CMK (cell line): ENCODE measurements at regions not wholly inside any gene's neighbourhood (a gene's known extent, or its start where the extent isn't known, plus 50 kb on each side); places are given as distances from the start of the nearest gene placed in this dataset.
"Not testable (repeated sequence)": the region's sequence is repeated elsewhere in the genome, so short reads cannot be mapped to it uniquely, and the experiment has no call there.

Experiments used
- DNase-seq: peaks from one replicate; pipeline ENCODE4 v3.0.0-alpha.2; 2010; ENCODE audit warnings: low read depth

GRCh38 chr3:151555523-151555922 lies 94.7 kb upstream of the IGSF10 start:
- no peak for DNase-seq

DNA sequence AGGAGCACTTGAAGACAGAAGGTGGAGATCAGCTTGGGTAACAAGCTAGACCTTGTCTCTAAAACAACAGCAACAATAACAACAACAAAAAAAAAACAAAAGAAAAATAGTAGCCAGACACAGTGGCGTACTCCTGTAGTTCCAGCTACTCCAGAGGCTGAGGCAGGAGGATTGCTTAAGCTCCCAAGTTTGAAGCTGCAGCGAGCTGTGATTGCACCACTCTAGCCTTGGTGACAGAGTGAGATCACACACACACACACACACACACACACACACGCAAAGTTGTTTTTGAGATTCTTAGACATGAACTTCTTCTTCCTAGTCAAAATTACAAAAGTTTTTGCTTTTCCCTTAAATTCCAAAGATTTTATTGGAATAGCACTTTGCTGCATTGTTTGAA lies 93.0 kb upstream of the IGSF10 start:
- no peak for DNase-seq

GRCh38 chr3:151552589-151552988 lies 91.7 kb upstream of the IGSF10 start:
- DNase-seq = no peak

- DNase-seq = no peak
These were observed 89.8 kb upstream of the IGSF10 start for GRCh38 chr3:151550642-151551041.

DNA sequence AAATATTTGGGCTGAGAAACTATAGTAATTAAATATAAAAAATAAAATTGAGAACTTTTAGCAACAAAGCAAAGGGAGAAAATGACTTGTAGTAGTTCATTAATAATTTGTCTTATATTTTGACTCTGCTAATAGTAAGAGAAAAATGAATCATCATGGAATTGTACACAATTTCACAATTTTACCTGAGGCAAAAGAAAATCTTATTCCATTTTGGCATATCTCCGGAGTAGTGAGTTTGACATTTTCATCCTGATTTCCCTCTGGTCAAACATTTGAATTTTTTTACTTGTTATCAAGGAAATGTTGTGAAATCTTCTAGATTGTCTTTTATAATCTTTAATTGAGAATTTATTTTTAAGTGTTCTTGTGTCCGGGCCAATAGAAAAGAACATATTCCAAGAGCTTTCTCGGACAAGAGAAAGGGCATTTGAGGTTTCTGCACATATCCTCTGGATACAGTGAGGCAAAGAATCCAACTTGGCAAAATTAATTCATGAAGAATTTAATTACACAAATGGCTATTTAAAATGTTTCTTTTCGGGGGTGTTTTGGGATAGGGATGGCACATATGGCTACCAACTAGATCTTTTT lies 89.3 kb upstream of the IGSF10 start:
- no peak for DNase-seq

- no peak for DNase-seq
These were observed 87.3 kb upstream of the IGSF10 start for GRCh38 chr3:151548195-151548594.

DNA sequence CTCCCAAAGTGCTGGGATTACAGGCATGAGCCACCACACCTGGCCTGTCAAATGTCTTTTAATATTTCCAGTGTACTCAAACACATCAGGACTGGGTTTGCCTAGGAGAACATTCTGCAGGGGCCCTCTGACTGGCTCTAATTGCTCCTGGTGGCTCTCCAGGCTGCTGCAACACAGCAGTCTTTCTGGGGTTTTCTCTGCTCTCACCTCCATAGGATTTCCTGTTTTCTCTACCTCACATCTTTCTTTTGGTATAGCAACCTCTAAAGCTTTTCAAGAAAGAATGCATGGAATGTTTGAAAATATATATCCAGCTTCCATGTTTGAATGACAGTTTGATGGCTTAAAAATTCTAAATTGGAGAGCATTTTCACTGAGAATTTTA lies 83.3 kb upstream of the IGSF10 start:
- DNase-seq = no peak

GRCh38 chr3:151541178-151541577 lies 80.3 kb upstream of the IGSF10 start:
- no peak for DNase-seq

- no peak for DNase-seq
These were observed 78.7 kb upstream of the IGSF10 start for GRCh38 chr3:151539599-151539998.

DNA sequence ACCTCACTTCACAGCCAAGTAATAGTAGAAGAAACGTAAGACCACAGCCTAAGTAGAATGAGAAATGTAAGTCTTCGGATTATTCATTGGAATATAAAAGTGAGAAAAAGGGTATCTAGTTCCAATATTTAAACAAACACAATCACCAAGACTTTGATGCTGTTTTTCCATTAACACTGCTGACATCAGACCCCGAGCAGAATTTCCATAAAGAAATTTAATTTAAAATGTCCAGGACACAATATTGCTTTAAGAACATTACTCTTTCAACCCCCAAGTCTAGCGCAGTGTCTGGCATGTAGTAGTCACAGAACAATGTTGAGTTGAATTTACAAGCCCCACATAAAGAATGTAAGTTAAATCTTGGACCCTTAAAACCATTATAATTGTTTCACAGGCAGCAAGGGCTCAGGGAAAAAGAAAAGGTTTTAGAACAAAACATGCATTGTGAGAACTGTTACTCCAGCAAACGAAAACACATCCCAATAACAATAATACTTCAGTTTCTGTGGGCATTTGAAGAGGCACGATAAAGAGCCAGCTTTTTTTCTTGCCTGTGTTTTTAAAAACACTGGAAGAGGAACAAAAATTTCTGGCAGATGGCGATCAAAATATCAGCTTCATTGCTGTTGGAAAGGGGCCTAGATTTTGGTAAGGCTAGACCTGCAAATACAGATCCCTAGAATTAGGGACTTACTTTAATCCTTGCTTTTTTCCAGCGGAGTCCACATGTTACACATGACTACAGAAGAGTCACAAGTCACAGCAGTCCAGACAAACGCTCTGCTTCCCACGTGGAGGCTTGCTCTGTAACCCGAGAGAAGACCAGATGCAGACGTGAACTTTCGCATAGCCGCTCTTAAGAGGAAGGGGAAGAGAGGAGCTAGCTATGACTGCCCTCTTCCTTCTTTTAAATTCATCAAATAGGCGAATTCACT lies 77.9 kb upstream of the IGSF10 start:
- no peak for DNase-seq

DNA sequence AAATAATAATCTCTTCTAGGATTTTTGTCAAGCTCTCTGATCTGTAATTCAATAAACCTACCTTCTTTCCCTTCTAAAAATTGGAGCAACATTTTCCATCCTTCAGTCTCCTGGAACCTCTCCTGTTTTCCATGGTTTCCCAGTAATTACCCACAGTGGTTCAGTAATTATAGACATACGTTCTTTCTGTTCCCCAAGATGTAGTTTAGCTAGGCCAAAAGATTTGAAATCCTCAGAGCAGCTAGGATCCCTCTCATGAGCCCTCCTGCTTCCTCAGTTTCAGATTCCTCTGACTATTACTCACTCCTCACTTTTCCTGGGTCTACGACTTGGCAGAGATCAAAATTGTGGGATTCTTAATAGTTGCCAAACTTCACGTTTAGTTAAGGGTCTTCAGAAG lies 76.9 kb upstream of the IGSF10 start:
- no peak for DNase-seq

GRCh38 chr3:151526757-151527156 lies 65.9 kb upstream of the IGSF10 start:
- no peak for DNase-seq

DNA sequence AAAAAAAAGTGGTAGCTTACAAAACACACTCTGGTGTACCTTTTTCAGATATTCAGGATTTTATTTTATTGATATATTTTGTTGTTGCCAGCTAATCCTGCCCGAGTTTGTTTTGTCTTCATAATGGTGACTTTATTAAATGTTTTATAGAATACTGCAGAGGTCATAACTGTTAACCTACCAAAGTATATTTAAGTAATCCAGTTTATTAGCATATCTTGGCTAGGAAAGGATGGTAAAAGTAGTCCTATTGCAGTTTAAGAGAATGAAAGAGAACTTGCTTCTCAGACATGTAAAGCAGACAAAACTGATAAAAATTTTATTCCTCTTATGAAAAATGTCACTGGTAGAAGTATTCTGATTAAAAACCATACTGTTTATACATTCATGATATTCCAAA lies 59.2 kb upstream of the IGSF10 start:
- no peak for DNase-seq

DNA sequence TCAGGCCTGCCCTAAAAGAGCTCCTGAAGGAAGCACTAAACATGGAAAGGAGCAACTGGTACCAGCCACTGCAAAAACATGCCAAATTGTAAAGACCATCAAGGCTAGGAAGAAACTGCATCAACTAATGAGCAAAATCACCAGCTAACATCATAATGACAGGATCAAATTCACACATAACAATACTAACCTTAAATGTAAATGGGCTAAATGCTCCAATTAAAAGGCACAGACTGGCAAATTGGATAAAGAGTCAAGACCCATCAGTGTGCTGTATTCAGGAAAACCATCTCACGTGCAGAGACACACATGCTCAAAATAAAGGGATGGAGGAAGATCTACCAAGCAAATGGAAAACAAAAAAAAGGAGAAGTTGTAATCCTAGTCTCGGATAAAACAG lies 50.6 kb upstream of the IGSF10 start:
- DNase-seq = not testable (repeated sequence)
